Islet of Langerhans (tissue), 1 donor: ENCODE measurements at regions not wholly inside any gene's neighbourhood (a gene's known extent, or its start where the extent isn't known, plus 50 kb on each side); places are given as distances from the start of the nearest gene placed in this dataset.

Source experiments
- FAIRE-seq: peaks from one replicate; lab custom pipeline; 2011; peaks lifted over from hg19 to GRCh38; lab: Jason Lieb, UNC

DNA sequence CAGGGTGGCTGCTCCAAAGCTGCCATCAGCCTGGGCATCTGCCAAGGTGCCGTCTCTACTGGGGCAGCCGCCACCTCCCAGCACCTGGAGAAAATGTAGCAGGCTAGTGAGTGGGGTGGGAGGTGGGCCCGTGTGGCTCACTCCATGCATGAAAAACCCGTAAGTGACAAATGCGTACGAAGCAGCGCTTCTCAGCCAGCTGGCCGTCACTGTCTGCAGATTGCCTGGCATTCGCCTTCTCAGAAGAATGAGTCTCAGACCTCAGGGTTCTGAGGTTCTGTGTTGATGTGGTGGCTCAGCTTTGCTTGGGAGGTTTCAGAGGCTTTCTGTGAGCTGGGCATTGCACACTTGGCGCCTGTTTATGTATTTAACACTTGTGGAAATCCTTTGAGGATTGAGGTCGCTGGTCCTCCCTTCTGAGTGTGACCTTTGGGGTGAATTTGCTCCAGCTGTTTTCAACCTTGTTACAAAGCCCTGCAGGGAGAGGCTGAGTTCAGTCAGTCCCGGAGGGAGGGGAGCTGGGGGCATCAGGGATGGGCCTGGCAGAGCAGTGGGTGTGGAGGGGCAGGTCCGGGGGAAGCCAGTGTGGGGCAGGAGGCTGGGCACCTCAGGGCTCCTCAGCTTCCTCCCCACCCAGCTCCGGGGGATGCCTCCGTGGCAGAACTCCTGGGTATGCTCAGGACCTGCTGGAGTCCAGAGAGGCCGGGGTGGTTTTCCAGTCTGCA lies 977.0 kb downstream of the TBC1D22A start:
- no peak for FAIRE-seq

DNA sequence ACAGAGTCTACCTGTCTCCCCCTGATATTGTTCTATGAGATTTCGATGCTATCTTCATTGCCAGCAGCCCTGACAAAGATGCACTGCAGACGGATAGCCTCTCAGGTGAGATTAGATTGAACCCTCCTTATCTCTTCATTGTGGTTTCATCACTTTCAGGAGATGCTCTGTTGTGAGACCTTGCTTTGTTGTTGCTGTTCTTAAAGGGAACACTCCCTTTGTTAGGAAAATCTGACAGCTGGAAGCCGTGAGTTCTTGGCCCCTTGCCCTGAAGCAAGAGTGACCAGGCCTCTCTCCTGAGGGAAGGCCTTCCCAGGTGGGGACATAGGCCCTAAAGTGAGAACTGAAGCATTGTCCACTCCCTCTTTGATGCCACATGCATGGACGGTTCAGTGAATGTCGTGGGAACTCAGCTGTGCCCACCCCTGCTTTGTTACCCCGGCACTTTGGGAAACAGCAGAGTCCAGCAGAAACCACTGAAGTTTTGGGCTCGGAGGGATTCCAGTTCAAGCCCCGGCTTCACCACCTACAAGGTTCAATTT lies 976.1 kb downstream of the TBC1D22A start:
- no peak for FAIRE-seq

DNA sequence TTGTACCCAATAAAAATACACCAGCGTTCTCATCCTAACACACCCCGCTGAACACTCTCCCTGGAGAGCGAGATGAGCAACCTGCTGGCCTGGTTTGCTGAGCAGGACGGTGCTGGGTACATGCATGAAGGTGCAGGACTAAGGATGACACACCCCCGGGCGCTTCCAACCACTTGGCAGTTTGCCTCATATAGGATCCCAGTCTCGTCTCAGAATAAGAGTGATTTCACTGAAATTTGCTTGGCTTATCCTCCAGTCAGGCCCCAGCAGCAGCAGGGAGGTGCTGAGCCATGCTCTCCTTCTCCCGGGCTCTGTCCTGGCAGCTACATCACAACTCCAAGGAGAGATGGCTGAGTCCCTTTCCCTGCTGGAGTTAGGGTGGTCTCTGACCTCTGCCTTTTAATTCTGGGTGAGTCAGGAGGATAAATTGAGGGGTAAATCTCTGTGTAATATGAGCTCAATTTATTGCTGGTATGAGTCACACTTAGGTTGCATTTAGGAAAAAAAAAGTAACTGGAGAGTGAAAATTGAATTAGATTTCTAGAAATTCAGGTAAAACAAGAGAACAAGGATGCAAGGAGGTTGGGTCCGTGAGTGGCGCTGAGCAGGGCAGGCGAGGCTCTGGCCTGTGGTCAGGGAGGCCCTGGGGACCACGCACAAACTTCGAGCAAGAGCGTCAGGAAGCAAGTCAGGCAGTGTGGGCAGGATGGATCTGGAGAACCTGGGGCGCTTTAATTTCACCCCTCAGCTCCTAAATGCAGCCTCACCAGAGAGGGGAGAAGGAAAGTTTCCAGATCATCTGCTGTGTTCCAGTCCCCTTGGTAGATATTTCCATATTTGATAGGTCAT lies 974.0 kb downstream of the TBC1D22A start:
- FAIRE-seq: no peak

DNA sequence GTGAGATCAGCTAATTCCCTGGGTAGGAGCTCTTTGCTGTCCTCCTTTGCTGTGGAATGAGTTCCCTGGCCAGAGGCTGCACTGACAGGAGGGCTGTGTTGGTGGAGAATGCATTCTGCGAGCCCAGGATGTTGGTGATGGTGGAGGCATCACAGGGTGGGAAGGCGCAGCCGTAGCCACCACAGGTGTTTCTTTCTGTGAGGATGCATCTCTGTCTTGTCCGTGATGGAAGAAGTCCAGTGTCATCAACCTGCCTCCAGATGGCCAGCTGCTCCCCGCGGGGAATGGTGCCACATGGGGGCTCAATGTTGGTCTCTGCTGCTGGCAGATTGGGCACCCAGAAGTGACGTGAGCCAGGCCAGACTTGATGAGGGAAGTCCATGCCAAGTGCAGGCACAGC lies 972.1 kb downstream of the TBC1D22A start:
- no peak for FAIRE-seq

DNA sequence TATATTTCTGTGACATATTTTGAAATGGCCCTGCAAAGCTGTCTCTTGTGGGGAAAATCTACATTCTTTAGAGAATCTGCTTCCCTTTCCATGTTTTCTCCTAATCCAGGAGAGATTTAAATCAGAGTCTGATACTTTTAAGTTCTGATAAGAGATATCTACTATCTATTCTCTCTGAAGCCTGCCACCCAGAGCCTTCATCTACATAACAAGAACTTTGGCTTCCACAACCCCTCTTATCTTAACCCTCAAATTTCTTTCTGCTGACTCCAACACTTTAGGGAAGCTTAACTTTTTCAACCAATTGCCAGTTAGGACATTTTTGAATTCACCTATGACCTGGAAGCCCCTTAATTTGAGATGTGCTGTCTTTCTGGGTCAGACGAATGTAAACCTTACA lies 965.2 kb downstream of the TBC1D22A start:
- no peak for FAIRE-seq

DNA sequence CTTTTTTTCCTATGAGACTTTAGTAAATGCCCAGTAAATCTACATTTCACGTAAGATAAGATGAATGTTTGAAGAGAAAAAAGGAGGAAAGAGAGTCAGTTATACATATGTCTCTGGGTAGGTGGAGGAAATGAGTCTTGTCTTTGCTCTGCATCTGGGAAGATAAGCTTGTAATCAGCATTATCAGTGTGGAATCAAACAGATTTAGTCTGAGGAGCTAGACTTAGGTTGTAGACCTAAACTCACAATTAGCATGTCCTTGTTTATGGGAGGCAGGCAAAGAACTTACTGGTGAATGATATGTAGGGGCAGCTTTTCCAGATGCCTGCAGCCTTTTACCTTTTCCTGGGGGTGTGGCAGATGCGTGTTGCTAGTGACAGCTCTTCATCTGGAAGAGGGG lies 962.3 kb downstream of the TBC1D22A start:
- FAIRE-seq: no peak

GRCh38 chr22:47724030-47724429 lies 961.6 kb downstream of the TBC1D22A start:
- FAIRE-seq: no peak

DNA sequence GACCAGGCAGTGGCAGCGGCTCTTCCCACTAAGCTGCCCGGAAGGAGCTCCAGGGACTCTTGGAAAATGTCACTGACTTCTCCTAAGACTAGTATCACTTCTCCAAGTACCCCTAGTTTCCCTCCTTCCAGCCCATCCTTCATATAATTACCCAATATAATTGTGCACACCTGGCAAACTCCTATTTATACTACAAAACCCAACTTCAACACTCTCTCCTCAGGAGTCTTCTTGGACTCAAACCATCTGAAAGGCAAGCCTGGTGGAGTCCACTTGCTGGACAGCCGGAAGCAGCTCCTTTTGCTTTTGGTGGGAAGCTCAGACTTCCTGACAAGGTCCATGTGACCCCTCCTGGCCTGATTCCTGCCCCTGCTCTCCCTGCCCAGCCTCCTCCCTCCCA lies 955.9 kb downstream of the TBC1D22A start:
- FAIRE-seq: no peak

DNA sequence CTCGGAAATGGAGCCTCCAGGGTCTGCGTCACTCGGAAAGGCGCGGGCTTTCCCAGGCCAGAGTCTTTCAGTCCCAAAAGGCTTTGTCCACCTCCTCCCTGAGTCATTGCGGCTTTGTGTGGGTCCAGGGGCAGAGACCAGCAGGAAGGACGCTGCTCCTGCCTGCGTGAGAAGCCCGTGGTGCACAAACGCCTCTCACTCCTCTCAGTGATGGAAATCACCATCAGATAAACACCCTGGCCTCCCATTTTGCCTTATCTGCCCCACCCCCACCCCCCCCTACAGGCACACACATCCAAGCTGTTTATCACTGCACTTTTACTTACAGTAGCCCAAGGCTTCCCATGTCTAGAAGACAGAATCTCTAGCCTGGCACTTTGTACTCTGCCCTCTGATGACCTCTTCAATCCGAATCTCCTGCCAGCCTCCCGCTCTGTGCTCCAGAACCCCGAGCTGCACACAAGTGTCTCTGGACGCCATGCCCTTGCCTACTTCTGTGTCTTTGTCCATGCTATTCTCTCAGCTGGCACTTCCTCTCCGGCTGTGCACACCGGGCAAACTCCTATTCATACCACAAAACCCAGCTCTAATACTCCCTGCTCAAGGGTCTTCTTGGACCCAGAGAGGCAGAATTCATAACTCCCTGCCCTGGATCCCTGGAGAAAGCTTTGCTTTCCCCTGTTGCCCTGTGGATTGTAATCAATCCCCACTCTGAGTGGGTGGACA lies 954.6 kb downstream of the TBC1D22A start:
- FAIRE-seq: no peak

- FAIRE-seq: no peak
Measured at GRCh38 chr22:47715866-47716578, 953.6 kb downstream of the TBC1D22A start.

DNA sequence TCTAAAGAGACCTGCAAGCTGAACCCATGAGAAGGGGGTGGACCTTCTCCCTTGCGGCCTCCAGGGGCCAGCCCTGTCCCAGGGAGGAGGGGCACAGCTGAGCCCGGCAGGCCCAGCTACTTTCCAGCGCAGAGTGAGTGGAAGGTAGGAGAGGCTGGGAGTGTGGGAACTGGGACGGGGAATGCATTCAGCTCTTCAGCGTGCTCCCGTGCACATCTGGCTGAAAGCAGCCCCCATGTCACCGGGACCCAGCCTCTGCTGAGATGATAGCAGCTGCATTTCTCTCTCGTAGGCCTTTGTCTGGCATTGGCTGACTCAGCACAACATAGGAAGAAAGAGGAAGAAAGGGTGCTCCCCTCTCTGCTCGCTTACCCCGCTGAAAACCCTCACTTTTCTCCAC lies 951.5 kb downstream of the TBC1D22A start:
- FAIRE-seq: no peak

- FAIRE-seq: no peak
Measured at GRCh38 chr22:47710135-47710534, 947.7 kb downstream of the TBC1D22A start.

DNA sequence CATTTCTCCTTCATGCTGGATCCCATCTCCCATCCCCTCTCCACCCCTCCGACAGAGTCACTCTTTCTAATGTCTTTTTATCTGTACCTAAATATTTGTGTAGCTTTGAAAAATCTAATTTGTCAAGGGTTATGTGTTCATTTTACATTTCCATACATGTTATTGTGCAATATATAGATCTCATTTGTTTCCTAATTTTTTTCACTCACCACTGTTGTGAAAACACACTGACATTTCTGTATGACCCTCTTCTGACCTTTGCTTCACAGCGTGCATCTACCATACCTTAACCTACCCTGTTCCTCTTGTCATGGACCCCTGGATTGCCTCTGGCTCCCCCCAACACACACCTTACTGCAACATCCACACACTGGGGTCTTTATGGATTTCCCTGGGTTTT lies 942.9 kb downstream of the TBC1D22A start:
- no peak for FAIRE-seq

- FAIRE-seq: no peak
Measured at GRCh38 chr22:47698906-47699305, 936.5 kb downstream of the TBC1D22A start.

DNA sequence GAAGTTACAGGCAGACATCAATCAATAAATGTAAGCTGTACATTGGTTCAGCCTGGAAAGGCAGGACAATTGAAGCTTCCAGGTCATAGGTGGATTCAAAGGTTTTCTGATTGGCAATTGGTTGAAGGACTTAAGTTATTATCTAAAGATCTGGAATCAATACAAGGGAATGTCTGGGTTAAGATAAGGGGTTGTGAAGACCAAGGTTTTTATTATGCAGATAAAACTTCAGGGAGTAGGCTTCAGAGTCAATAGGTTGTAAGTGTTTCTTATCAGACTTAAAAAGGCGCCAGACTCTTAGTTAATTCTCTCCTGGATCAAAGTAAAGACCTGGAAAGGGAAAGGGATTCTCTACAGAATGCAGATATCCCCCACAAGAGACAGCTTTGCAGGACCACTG lies 935.4 kb downstream of the TBC1D22A start:
- FAIRE-seq: no peak

- no peak for FAIRE-seq
Measured at GRCh38 chr22:47696776-47697175, 934.3 kb downstream of the TBC1D22A start.

DNA sequence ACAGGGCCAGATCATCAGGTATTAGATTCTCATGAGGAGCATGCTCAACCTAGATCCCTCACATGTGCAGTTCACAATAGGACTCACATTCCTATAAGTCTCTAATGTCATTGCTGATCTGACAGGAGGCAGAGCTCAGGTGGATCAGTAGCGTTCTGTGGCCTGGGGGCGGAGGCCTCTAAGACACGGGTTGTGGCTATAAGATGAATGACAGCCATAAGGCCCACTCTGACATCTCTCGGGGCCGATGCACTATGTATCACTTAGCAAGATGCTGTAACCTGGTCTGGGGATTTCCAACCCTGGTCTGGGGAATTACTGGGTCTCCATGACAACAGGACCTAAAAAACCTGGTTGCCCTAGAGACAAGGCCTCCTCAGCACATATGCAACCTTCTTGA lies 932.7 kb downstream of the TBC1D22A start:
- no peak for FAIRE-seq

- no peak for FAIRE-seq
Measured at GRCh38 chr22:47694536-47695130, 932.2 kb downstream of the TBC1D22A start.

DNA sequence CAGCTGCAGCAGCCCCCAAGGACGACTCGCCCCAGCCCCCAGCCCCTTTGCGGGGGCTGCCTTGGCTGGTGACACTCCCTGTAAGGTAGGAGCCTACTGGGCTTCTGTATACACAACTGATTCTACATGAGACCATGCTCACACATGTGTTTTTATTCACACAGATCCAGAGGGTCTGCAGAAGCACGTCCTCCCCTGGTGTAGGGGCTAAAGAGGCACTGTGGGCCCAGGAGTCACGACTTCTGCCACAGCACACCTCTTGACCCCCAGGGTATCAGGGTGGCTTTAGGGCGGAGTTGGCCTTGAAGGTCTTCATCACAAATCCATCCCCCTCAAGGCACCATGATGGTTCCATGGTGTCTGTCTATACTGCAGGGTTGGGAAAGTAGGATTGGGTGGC lies 931.2 kb downstream of the TBC1D22A start:
- no peak for FAIRE-seq

DNA sequence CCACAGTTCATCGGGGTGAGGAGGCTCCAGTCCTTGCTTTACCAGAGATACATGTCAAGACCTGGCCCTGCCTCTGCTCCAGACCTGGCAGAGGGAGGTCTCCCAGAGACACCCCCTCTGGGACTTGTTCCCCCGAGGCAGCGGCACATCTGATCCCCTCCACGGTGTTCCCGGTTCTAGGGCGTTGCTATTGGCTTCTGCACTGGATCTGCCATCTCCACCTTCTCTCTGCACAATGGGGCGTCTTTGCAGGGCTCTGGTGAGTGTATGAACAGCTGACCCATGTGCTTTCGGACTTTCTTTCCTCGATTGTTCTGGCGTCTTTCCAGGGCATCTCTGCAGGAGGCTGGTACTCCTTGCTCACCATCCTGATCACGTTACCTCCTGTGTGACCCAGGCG lies 930.4 kb downstream of the TBC1D22A start:
- no peak for FAIRE-seq

- no peak for FAIRE-seq
Measured at GRCh38 chr22:47691152-47691895, 928.9 kb downstream of the TBC1D22A start.
